GM21390 (cell line): ENCODE measurements at regions not wholly inside any gene's neighbourhood (a gene's known extent, or its start where the extent isn't known, plus 50 kb on each side); places are given as distances from the start of the nearest gene placed in this dataset.
"Not testable (repeated sequence)": the region's sequence is repeated elsewhere in the genome, so short reads cannot be mapped to it uniquely, and the experiment has no call there.

ENCODE experiments used
- ATAC-seq: cut with Tn5 transposase; IDR thresholded peaks from one replicate; pipeline ENCODE4 v1.9.1; 2021; ENCODE audit not compliant: unreplicated experiment

- no peak for ATAC-seq
These were observed 791.9 kb upstream of the CDH6 start for GRCh38 chr5:30401479-30402058.

- ATAC-seq, result no peak
These were observed 795.1 kb upstream of the CDH6 start for GRCh38 chr5:30398423-30398822.

DNA sequence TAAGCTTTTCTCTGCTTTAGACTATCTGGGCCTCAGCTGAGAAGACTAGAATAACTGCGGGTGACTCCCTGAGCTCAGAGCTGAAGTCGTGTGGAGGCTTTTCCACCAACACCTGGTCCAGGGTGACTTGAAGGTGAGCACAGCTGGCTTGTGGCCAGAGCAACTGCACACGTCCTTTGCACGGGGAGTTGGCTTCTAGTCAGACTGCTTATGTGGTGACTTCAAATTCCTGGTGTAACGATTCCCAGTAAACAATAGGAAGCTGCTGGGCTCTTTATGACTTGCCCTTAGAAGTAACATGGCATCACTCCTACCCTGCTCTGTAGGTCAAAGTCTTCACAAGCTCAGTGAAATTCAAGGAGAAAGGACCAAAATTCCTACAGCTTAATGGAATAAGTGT, 800.6 kb upstream of the CDH6 start:
- ATAC-seq, result no peak

DNA sequence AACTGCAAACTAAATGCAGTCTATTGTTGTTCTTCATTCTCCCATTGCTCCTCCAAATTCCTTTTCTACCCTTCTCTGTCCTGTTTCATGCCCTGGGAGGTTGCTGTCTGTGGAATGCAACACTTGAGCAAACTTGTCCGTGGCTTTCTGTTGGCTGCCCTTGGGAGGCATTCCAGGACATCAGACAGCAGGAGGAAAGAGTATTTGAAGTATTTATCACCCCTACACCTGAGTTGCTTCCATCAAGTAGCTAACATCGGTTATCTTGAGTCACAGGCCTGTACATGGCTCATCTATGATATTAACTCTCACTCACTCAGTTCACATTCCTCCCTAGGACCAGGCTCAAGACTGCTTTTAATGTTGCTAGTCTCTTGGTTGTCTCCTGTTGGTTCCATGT, 803.4 kb upstream of the CDH6 start:
- no peak for ATAC-seq

DNA sequence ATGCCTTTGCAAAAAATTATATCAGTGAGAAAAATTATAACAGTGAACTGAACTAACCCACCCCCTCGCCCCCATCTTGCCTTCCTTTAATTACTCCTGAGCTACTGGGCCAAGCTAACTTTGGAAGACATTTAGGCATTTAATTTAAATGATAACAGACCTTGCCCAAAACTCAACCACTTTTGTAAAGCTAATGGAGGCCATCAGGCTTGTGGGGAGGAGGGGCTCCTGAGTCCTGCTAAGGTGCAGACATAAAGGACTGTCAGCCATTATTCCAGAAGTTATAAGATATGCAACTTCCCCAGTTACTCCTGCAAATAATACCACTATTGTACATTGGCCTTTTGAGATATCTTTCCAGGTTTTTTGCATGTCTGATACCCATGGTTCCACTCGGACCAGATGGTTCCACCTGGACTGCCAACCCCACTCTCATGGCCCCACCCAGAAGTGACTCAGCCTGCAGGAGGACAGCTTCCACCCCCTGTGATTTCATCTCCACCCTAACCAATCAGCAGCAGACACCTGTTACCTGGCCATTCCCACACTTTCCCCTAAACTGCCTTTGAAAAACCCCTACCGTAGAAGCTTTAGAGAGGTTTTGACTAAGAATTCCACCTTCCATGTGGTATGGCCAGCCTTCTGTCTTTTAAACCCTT, 805.4 kb upstream of the CDH6 start:
- ATAC-seq, result no peak

- no peak for ATAC-seq
These were observed 807.7 kb upstream of the CDH6 start for GRCh38 chr5:30385754-30386153.

DNA sequence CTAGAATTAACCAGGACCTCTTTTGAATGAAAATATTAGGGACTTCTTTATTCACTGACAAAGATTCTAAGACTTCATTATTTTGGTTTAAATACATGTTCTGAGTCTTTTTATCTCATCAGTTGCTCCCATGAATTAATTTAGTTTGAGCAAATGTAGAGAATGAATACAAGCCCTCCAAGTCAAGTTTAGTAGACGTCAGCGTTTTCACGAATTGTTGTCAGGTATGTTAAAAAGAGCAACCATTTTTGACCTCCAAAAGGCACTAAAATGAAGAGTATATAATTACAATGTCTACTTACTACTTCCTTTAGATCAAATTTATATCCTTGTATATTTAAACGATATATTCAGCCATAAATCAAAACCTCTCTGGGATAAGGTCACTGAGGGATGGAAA, 809.3 kb upstream of the CDH6 start:
- no peak for ATAC-seq

DNA sequence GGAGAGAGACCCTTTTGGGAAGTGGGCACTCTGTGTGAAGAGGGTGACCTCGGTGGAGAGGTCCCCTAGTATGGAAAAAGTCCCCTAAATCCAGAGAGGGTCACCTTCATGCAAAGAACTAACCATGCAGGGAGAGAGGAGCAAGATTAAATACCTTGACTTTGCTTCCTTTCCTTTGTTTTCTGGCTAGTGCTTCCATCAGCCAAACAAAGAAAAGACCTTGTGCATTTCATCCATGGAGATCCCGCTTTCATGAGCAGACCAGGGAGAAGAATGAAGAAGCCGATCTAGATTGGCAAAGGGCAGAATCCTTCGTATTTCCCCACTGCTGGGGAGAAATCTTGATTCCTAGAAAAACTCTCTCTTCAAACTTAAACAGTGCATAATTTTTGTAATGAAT, 813.3 kb upstream of the CDH6 start:
- ATAC-seq, result no peak

GRCh38 chr5:30376848-30377247, 816.6 kb upstream of the CDH6 start:
- no peak for ATAC-seq

DNA sequence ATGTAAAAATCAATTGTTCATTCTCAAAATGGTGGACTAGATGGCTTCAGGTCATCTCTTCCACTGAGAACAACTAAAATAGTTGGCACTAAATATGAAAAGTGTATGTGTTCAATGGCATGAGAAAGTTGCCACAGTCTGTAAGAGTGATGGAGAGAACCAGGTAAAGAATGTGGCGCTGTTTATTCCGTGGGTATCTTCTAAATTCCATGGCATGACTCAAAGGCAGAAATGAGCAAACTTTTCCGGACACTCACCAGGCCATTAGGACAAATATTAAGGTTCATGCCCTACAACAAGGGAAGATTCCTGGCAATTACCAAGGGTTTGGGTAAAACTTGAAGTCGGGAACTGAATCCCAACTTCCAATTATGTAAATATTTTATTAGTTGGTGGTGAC, 825.4 kb upstream of the CDH6 start:
- ATAC-seq, result no peak

- ATAC-seq, result not testable (repeated sequence)
These were observed 828.5 kb upstream of the CDH6 start for GRCh38 chr5:30365031-30365430.

- ATAC-seq, result no peak
These were observed 836.1 kb upstream of the CDH6 start for GRCh38 chr5:30357371-30357770.

GRCh38 chr5:30355675-30356074, 837.8 kb upstream of the CDH6 start:
- ATAC-seq, result no peak

DNA sequence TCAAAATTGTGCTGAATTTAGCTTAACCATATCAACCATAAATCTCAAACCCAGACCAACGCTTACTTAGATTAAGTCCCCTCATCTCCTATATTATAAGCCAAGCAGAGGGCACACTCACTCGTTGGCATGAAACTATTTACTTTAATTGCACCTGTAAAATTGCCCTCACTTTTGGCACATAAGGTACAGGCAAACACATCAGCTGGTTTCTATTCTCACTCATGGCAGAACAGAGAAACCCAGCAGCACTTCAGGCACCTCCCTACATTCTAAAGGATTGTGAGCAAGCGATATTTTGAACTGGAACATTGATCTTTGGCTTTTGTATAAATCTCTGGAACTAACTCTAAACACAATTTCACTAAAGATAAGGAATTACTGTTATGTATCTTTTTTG, 845.6 kb upstream of the CDH6 start:
- no peak for ATAC-seq

GRCh38 chr5:30345539-30346345, 847.7 kb upstream of the CDH6 start:
- not testable (repeated sequence) for ATAC-seq

DNA sequence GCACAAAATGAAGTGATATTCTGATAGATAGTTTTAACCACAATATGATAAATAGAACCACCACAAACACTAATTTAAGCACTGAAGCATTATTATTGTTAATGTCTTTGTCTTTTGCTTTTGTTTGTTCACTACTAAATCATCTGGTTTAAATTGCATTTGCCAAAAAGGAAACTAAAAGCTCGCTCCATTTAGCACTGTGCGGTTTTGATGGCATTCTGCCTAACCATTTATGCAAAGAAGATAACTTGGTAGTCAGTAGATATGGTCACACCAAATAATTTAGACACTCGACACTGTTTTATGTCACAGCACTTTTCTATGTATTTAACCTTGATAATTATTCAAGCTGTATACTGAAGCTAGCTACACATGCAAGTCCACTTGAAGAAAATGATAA, 849.8 kb upstream of the CDH6 start:
- ATAC-seq, result no peak

- no peak for ATAC-seq
These were observed 852.0 kb upstream of the CDH6 start for GRCh38 chr5:30341466-30341865.

DNA sequence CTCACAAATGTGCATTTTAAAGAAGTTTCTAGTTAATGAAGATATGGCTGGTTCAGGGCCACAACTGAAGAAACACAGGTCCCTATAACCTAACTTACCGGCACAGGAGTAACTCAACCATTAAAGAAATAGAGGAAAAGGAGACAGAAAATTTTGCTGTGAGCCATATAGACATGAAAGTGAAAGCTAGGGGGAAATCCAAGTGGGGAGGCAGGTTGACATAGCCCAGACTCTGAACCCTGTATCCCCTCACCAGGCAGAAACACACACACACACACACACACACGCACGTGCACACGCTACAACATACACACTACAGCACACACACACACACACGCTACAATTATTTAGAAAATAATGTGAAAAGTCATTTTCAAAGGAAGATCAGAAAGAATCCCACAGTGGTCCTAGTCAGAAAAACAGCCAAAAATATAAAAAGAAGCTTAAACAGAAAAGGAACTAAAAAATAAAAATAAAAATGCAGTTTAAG, 856.4 kb upstream of the CDH6 start:
- ATAC-seq, result no peak

DNA sequence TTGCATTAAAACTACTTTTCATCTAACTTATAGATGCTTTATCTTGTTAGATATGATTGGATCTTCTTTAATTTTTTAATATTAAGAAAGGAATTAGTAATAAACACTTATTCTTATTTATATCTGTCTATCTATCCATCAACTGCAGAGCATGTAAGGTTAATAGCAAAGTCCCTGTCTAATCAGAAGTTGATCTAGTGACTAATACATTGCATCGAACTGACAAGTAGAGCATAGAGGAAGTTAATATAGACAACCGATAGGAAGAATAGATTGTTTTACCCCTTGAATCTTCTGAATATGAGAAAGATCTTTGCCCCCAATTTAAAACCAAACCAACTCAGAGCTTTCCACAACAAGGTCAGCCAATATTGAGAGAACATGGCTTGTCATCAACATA, 862.0 kb upstream of the CDH6 start:
- no peak for ATAC-seq

GRCh38 chr5:30325795-30326194, 867.7 kb upstream of the CDH6 start:
- ATAC-seq, result no peak

- no peak for ATAC-seq
These were observed 869.4 kb upstream of the CDH6 start for GRCh38 chr5:30324083-30324482.

- ATAC-seq, result no peak
These were observed 905.6 kb upstream of the CDH6 start for GRCh38 chr5:30287890-30288289.
